SH-SY5Y (cell line): ENCODE measurements at regions not wholly inside any gene's neighbourhood (a gene's known extent, or its start where the extent isn't known, plus 50 kb on each side); places are given as distances from the start of the nearest gene placed in this dataset.

Experiments used
- GATA2 ChIP-seq: IDR thresholded peaks from 2 replicates; pipeline ENCODE4 v1.6.1; 2011; ENCODE audit warnings: mild to moderate bottlenecking, low read depth, low read length
- GATA3 ChIP-seq: IDR thresholded peaks from 2 replicates; pipeline ENCODE4 v1.6.1; 2011; ENCODE audit warnings: low read depth, mild to moderate bottlenecking, low read length, moderate library complexity

DNA sequence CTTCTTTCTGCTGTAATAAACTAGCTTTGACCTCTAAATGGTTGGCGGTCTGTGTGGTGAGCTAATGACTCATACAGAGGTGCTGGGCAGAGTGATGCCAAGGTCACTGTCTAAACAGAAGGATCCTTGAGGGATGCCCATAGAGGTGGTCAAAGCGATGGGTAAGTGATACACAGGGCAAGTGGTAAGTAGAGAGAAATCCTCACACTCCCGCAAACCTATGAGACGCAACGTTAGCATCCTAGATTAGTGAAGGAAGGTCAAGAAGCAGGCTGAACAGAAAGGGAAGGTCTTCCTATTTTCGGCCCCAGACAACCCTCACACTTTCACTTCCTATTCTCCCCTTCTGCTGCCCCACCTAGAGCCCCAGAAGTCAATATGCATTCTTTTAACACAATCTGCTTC lies 65.6 kb upstream of the SESN3 start:
- TF ChIP-seq GATA3 (no peak), GATA2 (no peak)
